ENCODE measurements at regions not wholly inside any gene's neighbourhood (a gene's known extent, or its start where the extent isn't known, plus 50 kb on each side); places are given as distances from the start of the nearest gene placed in this dataset.

- Mint-ChIP-seq H3K9me3 (ENCODE audit: unreplicated experiment) (no peaks in the 10 kb centered on the region), H3K27ac (ENCODE audit: unreplicated experiment) (peak overlapping the region; percentile 88), H3K4me1 (ENCODE audit: unreplicated experiment) (peaks cover 58% of the 10 kb centered on the region), H3K36me3 (ENCODE audit: unreplicated experiment) (no peaks in the 10 kb centered on the region), H3K27me3 (ENCODE audit: unreplicated experiment) (no peaks in the 10 kb centered on the region), H3K4me3 (ENCODE audit: unreplicated experiment) (no peak overlapping the region)
- peak; percentile 80 for DNase-seq (ENCODE audit: extremely low spot score, unreplicated experiment)
- no peak for TF ChIP-seq CTCF (IDR thresholded peaks at IDR 0.05)
Observed at GRCh38 chr9:91162784-91163443, 198.8 kb downstream of the AUH start.

- no peak overlapping the region for H3K4me3 Mint-ChIP-seq (ENCODE audit: unreplicated experiment)
- DNase-seq (ENCODE audit: extremely low spot score, unreplicated experiment): peak; percentile 51
- no peaks in the 10 kb centered on the region for H3K27me3 Mint-ChIP-seq (ENCODE audit: unreplicated experiment)
- H3K27ac Mint-ChIP-seq (ENCODE audit: unreplicated experiment): no peak overlapping the region
- TF ChIP-seq CTCF (IDR thresholded peaks at IDR 0.05): no peak
- no peaks in the 10 kb centered on the region for H3K36me3 Mint-ChIP-seq (ENCODE audit: unreplicated experiment)
- H3K9me3 Mint-ChIP-seq (ENCODE audit: unreplicated experiment): no peaks in the 10 kb centered on the region
- H3K4me1 Mint-ChIP-seq (ENCODE audit: unreplicated experiment): peaks cover 55% of the 10 kb centered on the region
Observed at GRCh38 chr9:91163444-91163772, 198.3 kb downstream of the AUH start.

GRCh38 chr9:91163773-91164471 is 197.8 kb downstream of the AUH start:
- Mint-ChIP-seq H3K4me3 (ENCODE audit: unreplicated experiment) (no peak overlapping the region), H3K4me1 (ENCODE audit: unreplicated experiment) (peaks cover 55% of the 10 kb centered on the region), H3K27ac (ENCODE audit: unreplicated experiment) (peak overlapping the region; percentile 38), H3K27me3 (ENCODE audit: unreplicated experiment) (no peaks in the 10 kb centered on the region), H3K36me3 (ENCODE audit: unreplicated experiment) (no peaks in the 10 kb centered on the region), H3K9me3 (ENCODE audit: unreplicated experiment) (no peaks in the 10 kb centered on the region)
- DNase-seq (ENCODE audit: extremely low spot score, unreplicated experiment): peak; percentile 64
- TF ChIP-seq CTCF (IDR thresholded peaks at IDR 0.05): no peak
